Adipocyte (in vitro differentiated cells): ENCODE measurements at regions not wholly inside any gene's neighbourhood (a gene's known extent, or its start where the extent isn't known, plus 50 kb on each side); places are given as distances from the start of the nearest gene placed in this dataset.

Experiments
- DNase-seq: peaks from one replicate; pipeline ENCODE4 v3.0.0-alpha.2; 2015; ENCODE audit warnings: low read depth
- H3K27me3 ChIP-seq: replicated peaks from 2 replicates; pipeline ENCODE4 v1.7.0; 2013; ENCODE audit warnings: mild to moderate bottlenecking, low read length, moderate library complexity; ENCODE audit not compliant: control insufficient read depth, insufficient read depth
- H3K36me3 ChIP-seq: 2 replicates; pipeline ENCODE4 v1.7.0; 2013; ENCODE audit warnings: low read length, mild to moderate bottlenecking, moderate library complexity; ENCODE audit not compliant: control insufficient read depth, insufficient read depth, severe bottlenecking
- H3K4me1 ChIP-seq: 2 replicates; pipeline ENCODE4 v1.7.0; 2013; ENCODE audit warnings: mild to moderate bottlenecking, low read length, moderate library complexity; ENCODE audit not compliant: control insufficient read depth, insufficient read depth
- H3K4me3 ChIP-seq: 2 replicates; pipeline ENCODE4 v1.7.0; 2013; ENCODE audit warnings: mild to moderate bottlenecking, low read length, moderate library complexity
- H3K9ac ChIP-seq: 2 replicates; pipeline ENCODE4 v1.7.0; 2013; ENCODE audit warnings: mild to moderate bottlenecking, low read length, moderate library complexity
- H3K9me3 ChIP-seq: 2 replicates; pipeline ENCODE4 v1.7.0; 2013; ENCODE audit warnings: mild to moderate bottlenecking, low read length, moderate library complexity; ENCODE audit not compliant: control insufficient read depth

DNA sequence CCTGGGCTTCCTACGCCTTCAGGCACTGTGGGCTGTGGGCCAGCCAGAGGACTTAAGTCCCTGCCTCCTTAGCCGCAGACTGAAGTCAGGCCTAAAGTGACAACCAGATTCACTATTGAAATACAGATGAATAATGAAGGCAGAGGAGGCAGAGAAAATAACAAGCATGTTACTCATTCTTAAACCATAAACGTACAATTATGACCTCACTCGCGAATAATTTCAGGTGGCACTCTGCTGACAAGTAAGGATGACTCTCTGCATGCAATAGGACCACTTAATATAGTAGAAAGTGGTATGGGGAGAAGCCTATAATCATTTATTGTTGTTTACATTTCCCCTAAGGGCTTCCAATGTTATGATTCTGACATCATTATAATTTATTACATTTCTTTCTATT is 409.2 kb upstream of the FGF13 start:
- no peak for DNase-seq
- Histone ChIP-seq H3K27me3 (peaks cover 6% of the 10 kb centered on the region), H3K9ac (no peak overlapping the region), H3K9me3 (no peaks in the 10 kb centered on the region), H3K36me3 (no peaks in the 10 kb centered on the region), H3K4me3 (no peak overlapping the region), H3K4me1 (no peaks in the 10 kb centered on the region)

DNA sequence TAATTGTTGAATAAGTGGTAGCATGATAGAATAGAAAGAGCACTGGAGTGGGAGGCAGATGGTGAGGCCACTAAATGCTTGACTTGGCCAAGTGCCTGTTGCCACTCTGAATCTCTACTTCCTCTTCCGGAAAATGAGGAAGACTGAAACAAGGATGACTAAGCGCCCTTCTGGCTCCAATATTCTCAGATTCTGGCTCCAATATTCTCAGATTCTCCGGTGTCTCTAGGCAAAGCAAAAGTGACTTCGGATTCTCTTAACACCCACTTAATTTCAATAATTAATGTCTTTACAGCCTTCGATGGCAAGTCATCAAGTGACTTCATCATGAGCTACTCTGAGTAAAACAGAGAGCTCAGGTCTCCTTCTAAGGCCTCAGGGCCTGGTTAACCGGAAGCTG is 402.2 kb upstream of the FGF13 start:
- Histone ChIP-seq H3K36me3 (no peaks in the 10 kb centered on the region), H3K4me3 (no peak overlapping the region), H3K9me3 (no peaks in the 10 kb centered on the region), H3K27me3 (no peaks in the 10 kb centered on the region), H3K9ac (no peak overlapping the region), H3K4me1 (peaks cover 13% of the 10 kb centered on the region)
- no peak for DNase-seq

DNA sequence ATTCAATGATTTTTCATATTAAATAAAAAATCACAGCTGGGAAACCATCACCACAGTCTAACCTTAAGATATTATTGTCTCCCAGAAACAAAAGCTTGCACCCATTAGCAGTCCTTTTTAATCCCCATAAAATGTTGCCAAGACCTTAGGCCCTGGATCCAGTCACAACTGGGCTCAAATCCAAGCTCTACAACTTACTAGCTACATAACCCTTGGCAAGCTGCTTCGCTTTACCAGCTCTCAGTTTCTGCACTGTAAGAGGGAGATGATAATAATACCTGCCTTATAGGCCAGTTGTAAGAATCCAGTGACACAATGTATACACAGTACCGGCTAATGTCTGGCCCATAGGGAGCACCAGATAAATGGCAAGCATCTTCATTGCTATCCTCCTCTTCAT is 400.9 kb upstream of the FGF13 start:
- no peak for DNase-seq
- Histone ChIP-seq H3K4me3 (no peak overlapping the region), H3K27me3 (no peaks in the 10 kb centered on the region), H3K36me3 (no peaks in the 10 kb centered on the region), H3K9ac (no peak overlapping the region), H3K9me3 (no peaks in the 10 kb centered on the region), H3K4me1 (peaks cover 16% of the 10 kb centered on the region)

DNA sequence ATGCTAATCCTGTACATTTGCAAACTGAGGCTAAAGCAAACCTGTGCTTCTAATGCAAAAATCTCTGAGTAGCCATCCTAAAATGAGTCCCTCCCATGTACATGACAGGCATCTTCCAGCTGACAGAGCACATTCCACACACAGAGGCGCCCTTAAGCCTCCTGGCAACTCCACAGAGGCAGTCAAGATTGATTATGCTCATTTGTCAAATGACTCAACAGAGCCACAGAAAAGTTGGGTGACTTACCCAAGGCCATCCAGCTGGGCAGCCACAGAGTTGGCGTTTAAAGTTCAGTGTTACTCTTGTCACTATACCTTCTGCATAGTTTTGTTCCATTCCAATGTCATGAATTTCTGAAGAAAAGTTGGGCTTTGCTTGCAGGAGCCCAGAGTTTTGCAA is 394.6 kb upstream of the FGF13 start:
- no peak overlapping the region for H3K9ac ChIP-seq
- DNase-seq, result no peak
- no peaks in the 10 kb centered on the region for H3K36me3 ChIP-seq
- no peaks in the 10 kb centered on the region for H3K9me3 ChIP-seq
- H3K27me3 ChIP-seq, result no peaks in the 10 kb centered on the region
- H3K4me3 ChIP-seq, result no peak overlapping the region
- H3K4me1 ChIP-seq, result peaks cover 19% of the 10 kb centered on the region

DNA sequence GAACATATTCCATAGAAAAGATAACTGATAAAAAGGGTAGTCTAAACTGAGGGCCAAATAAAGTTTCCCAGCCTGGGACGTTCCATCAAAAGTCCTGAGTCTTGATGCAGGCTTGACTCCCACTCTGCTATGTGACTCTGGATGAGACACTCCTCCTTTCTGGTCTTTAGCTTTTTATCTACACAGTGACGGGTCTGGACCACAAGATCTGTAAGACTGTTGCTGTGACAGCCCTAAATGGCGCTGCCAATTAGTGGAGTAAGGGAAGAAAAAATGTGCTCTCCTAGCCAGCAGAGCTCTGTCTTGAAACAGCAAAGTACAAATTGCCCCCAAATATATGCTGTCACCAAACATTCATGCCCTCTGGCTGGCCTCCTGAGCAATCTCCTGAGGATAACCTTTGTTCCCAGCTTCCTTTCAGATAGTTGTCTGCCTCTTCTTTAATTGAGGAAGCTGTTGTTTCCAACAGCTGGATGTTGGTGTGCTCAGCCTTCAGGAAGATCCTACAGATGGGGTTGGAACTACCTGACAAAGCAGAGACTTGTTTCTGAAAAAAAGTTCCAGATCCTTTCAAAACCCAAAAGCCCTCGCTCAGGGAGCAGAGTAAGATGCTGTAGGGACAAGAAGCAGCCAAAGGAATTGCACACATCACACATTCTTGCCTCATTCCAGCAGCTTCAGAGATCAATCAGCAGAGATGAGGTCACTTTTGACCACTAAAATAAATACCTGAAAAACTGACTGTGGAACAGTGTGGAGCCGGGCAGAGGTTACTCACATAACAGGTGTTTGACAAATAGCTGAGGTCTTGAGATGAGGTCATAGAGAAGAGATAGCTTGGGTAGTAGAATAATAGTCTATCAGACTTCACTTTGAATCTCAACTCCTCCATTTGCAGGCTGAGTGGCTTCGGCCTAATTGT is 383.4 kb upstream of the FGF13 start:
- no peaks in the 10 kb centered on the region for H3K36me3 ChIP-seq
- H3K9ac ChIP-seq, result no peak overlapping the region
- no peaks in the 10 kb centered on the region for H3K9me3 ChIP-seq
- DNase-seq, result no peak
- peaks cover 17% of the 10 kb centered on the region for H3K4me1 ChIP-seq
- peaks cover 4% of the 10 kb centered on the region for H3K27me3 ChIP-seq
- no peak overlapping the region for H3K4me3 ChIP-seq

DNA sequence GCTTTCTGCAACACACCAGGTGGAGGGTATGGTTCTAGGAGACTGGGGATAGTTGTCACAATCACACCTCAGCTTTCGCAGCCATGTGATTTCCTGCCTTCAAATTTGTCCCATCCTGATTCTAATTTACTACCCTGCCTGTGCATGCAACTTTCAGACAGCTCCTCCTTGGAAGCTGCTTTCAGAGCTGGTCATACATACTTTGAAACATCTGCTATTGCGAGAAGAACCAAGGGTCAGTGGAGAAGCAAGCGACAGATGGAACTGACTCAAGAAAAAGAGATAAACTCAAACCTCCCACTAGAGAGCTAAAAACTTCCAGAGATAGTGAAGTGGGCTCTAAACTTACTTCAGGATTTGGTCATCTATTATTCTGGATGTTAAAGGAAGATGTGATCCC is 381.7 kb upstream of the FGF13 start:
- Histone ChIP-seq H3K4me3 (no peak overlapping the region), H3K36me3 (no peaks in the 10 kb centered on the region), H3K27me3 (peaks cover 4% of the 10 kb centered on the region), H3K9ac (no peak overlapping the region), H3K9me3 (no peaks in the 10 kb centered on the region), H3K4me1 (peaks cover 17% of the 10 kb centered on the region)
- DNase-seq, result no peak

DNA sequence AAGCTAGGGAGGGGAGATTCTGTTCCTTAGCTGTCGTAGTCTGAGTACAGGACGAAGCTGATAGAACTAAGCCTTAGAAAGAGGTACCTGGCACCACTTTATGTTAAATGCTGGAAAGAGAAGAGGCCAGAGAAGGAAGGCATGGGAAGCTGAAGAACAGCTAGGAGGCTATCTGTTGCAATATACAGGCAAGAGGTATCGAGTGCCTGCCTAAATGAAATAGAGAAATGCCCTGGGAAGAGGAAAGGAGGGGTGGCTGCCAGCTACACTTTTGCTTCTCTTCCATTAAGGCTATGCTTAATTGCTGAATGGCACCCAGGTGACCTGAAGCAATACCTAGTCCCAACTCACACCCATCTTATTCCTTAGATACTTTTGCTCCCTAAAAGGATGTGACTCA is 380.4 kb upstream of the FGF13 start:
- Histone ChIP-seq H3K36me3 (no peaks in the 10 kb centered on the region), H3K4me1 (peaks cover 17% of the 10 kb centered on the region), H3K9me3 (no peaks in the 10 kb centered on the region), H3K27me3 (peaks cover 4% of the 10 kb centered on the region), H3K4me3 (no peak overlapping the region), H3K9ac (no peak overlapping the region)
- no peak for DNase-seq

DNA sequence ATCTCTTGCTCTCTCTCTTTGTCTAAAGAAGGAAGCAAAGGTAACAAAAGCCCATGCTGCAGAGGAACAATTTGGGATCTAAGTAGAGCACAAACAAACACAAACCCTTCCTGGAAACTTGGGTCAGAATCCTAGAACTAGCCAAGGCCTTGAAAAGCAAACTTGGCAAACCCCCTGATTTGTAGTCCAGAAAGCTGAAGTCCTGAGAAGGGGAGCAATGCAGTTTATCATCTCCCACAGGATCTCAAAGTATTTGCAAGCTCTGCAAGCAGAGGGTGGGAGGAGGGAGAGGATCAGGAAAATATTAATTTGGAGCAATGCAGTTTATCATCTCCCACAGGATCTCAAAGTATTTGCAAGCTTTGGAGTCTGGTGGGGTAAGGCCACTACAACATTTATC is 379.5 kb upstream of the FGF13 start:
- H3K36me3 ChIP-seq, result no peaks in the 10 kb centered on the region
- peaks cover 4% of the 10 kb centered on the region for H3K27me3 ChIP-seq
- no peaks in the 10 kb centered on the region for H3K9me3 ChIP-seq
- H3K4me3 ChIP-seq, result no peak overlapping the region
- H3K4me1 ChIP-seq, result peaks cover 18% of the 10 kb centered on the region
- no peak overlapping the region for H3K9ac ChIP-seq
- no peak for DNase-seq

DNA sequence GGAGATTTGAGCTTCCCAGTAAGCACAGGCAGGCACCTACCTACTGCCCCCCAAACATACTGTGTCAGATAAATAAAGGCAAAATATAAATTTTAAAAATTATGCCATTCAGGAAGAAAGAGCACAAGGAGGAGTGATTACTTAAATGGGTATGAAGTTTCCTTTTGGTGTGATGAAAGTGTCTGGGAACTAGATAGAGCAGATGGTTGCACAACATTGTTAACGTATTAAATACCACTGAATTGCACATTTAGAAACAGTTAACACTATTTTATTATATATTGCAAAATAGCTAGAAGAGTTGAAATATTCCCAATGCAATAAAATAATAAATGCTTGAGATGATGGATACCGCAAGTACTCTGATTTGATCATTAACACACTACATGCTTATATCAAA is 374.7 kb upstream of the FGF13 start:
- Histone ChIP-seq H3K27me3 (no peaks in the 10 kb centered on the region), H3K9ac (no peak overlapping the region), H3K9me3 (no peaks in the 10 kb centered on the region), H3K4me3 (no peak overlapping the region), H3K4me1 (peaks cover 12% of the 10 kb centered on the region), H3K36me3 (no peaks in the 10 kb centered on the region)
- DNase-seq, result no peak

DNA sequence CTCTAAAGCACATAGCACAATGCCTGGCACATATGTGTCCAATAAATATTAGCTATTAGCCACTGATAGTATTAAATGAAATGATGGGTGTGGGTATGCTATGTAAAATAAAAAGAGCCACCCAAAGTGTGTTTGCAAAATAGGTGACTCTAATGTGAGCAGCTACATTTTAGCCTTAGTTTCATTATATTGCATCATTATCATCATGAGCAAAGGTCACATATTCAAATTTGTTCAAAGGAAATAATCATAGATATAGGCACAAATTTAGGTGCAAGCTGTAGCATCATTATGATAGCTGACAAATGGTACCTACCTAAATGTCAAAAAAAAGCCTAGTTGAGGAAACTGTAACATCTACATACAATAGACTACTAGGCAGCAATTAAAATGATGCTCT is 373.9 kb upstream of the FGF13 start:
- H3K4me3 ChIP-seq, result no peak overlapping the region
- no peaks in the 10 kb centered on the region for H3K36me3 ChIP-seq
- no peak overlapping the region for H3K9ac ChIP-seq
- no peaks in the 10 kb centered on the region for H3K27me3 ChIP-seq
- peaks cover 7% of the 10 kb centered on the region for H3K4me1 ChIP-seq
- no peaks in the 10 kb centered on the region for H3K9me3 ChIP-seq
- DNase-seq, result no peak

DNA sequence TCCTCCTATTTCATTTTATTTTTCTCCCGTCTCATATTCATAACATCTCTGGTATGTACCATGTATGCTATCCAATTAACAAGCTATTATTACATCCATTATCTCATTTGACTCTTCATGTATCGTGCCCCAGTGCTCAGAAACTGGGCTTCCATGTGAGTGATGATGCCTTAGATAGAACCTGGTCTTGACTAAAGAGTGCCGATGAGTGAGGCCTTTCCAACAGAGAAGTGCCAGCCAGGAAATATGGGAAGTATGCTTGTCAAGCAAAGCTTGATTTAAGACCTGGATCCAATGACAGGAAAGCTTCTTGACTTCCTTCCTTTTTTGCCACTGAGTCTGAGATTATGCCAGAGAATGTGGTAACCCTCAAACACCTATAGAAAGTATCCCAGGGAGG is 371.7 kb upstream of the FGF13 start:
- no peaks in the 10 kb centered on the region for H3K9me3 ChIP-seq
- H3K4me3 ChIP-seq, result no peak overlapping the region
- no peaks in the 10 kb centered on the region for H3K36me3 ChIP-seq
- H3K4me1 ChIP-seq, result peaks cover 11% of the 10 kb centered on the region
- no peak for DNase-seq
- H3K27me3 ChIP-seq, result no peaks in the 10 kb centered on the region
- no peak overlapping the region for H3K9ac ChIP-seq

DNA sequence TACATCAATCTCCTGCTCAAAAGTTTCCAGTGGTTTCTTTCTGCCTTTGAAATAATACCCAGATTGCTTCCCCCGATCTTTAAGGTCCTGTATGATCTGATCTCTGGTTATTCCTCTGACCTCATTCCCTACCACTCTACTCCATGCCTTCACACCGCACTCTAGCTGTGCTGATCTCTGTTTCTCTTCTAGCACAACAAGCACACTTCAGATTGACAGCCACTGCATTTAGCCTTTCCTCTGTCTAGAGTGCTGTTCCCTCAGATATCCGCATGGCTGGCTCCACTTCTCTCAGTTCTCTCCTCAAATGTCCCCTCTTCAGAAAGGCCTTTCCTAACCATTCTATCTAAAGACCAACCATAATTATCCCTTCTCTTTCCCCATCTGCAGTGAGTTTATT is 370.4 kb upstream of the FGF13 start:
- peaks cover 20% of the 10 kb centered on the region for H3K4me1 ChIP-seq
- H3K4me3 ChIP-seq, result no peak overlapping the region
- H3K36me3 ChIP-seq, result no peaks in the 10 kb centered on the region
- no peaks in the 10 kb centered on the region for H3K9me3 ChIP-seq
- DNase-seq, result no peak
- H3K27me3 ChIP-seq, result no peaks in the 10 kb centered on the region
- H3K9ac ChIP-seq, result no peak overlapping the region
